DOHH2 (cell line): ENCODE measurements at regions not wholly inside any gene's neighbourhood (a gene's known extent, or its start where the extent isn't known, plus 50 kb on each side); places are given as distances from the start of the nearest gene placed in this dataset.
"Not testable (repeated sequence)": the region's sequence is repeated elsewhere in the genome, so short reads cannot be mapped to it uniquely, and the experiment has no call there.

Experiments
- CTCF ChIP-seq: fragments of 200-600 bp; sonication (generic); IDR thresholded peaks from one replicate; pipeline ENCODE4 v1.5.1; 2014; ENCODE audit warnings: antibody characterized with exemption, mild to moderate bottlenecking, low read depth, low read length; ENCODE audit not compliant: poor library complexity, severe bottlenecking
- EZH2phosphoT487 ChIP-seq: fragments of 200-600 bp; sonication (generic); IDR thresholded peaks from 2 replicates; pipeline ENCODE4 v1.6.1; 2017; ENCODE audit warnings: borderline replicate concordance, mild to moderate bottlenecking, antibody characterized with exemption, low read length, moderate library complexity, mixed read lengths

- TF ChIP-seq EZH2phosphoT487, CTCF: not testable (repeated sequence)
Measured at GRCh38 chr1:146389178-146389577, 160.4 kb upstream of the NOTCH2NLA start.
